ENCODE measurements at regions not wholly inside any gene's neighbourhood (a gene's known extent, or its start where the extent isn't known, plus 50 kb on each side); places are given as distances from the start of the nearest gene placed in this dataset.

DNA sequence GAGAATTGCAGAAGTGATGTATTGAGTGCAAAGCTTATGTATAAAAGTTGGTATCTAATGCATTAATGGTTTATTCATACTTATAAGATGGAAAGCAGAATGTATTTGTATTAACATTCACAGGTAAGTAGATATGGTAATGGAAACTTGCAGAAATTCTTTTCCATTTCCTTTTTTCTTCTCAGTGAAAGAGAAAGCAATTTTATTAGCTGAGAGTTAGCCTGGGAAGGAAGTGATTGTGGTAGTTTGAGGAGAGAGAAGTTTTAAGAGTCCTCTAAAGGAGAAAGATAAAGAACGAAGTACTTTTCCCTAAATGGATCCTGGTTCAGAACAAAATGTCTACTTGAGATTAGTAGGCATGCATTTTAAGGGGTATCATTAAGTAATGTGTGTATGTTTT lies 60.1 kb upstream of the OSTN start:
- Histone ChIP-seq H3K4me3 (IDR thresholded peaks at IDR 0.05; ENCODE audit: insufficient read depth, low read depth, low read length) (no peak overlapping the region), H3K9ac (no peak overlapping the region), H3K27me3 (ENCODE audit: insufficient read depth, low read depth) (no peaks in the 10 kb centered on the region), H3K79me2 (ENCODE audit: insufficient read depth, low read depth) (no peaks in the 10 kb centered on the region), H4K20me1 (ENCODE audit: insufficient read depth) (no peaks in the 10 kb centered on the region), H3K36me3 (ENCODE audit: insufficient read depth) (no peaks in the 10 kb centered on the region), H3K4me1 (ENCODE audit: low read depth, poor library complexity, severe bottlenecking) (peaks cover 8% of the 10 kb centered on the region), H3K27ac (no peak overlapping the region), H2AFZ (ENCODE audit: low read depth) (no peak overlapping the region), H3K4me2 (no peak overlapping the region)
- TF ChIP-seq, protein P1, sequence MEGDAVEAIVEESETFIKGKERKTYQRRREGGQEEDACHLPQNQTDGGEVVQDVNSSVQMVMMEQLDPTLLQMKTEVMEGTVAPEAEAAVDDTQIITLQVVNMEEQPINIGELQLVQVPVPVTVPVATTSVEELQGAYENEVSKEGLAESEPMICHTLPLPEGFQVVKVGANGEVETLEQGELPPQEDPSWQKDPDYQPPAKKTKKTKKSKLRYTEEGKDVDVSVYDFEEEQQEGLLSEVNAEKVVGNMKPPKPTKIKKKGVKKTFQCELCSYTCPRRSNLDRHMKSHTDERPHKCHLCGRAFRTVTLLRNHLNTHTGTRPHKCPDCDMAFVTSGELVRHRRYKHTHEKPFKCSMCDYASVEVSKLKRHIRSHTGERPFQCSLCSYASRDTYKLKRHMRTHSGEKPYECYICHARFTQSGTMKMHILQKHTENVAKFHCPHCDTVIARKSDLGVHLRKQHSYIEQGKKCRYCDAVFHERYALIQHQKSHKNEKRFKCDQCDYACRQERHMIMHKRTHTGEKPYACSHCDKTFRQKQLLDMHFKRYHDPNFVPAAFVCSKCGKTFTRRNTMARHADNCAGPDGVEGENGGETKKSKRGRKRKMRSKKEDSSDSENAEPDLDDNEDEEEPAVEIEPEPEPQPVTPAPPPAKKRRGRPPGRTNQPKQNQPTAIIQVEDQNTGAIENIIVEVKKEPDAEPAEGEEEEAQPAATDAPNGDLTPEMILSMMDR (conservative IDR thresholded peaks at IDR 0.05; ENCODE audit: low read depth, low read length): no peak

DNA sequence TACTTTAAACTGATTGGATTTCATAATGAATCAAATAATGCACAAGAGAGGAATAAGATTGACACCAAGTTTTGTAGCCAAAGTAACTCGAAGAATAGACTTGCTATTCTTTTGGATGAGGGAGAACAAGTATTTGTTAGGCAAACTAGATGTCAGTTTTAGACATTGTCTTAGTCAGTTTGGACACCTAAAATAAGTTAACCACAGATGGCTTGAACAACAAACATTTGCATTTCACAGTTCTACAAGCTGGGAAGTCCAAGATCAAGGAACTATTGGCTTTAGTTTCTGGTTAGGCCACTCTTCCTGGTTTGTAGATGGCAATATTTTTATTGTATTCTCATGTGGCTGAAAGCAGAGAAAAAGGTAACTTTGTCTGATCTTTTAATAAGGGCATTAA lies 61.3 kb upstream of the OSTN start:
- TF ChIP-seq, protein P1 (conservative IDR thresholded peaks at IDR 0.05; ENCODE audit: low read depth, low read length): no peak
- no peaks in the 10 kb centered on the region for H3K79me2 ChIP-seq (ENCODE audit: insufficient read depth, low read depth)
- H3K27me3 ChIP-seq (ENCODE audit: insufficient read depth, low read depth): no peaks in the 10 kb centered on the region
- H4K20me1 ChIP-seq (ENCODE audit: insufficient read depth): no peaks in the 10 kb centered on the region
- no peak overlapping the region for H3K9ac ChIP-seq
- no peak overlapping the region for H3K27ac ChIP-seq
- no peak overlapping the region for H3K4me3 ChIP-seq (IDR thresholded peaks at IDR 0.05; ENCODE audit: insufficient read depth, low read depth, low read length)
- H3K36me3 ChIP-seq (ENCODE audit: insufficient read depth): no peaks in the 10 kb centered on the region
- no peak overlapping the region for H3K4me2 ChIP-seq
- peaks cover 8% of the 10 kb centered on the region for H3K4me1 ChIP-seq (ENCODE audit: low read depth, poor library complexity, severe bottlenecking)
- H2AFZ ChIP-seq (ENCODE audit: low read depth): no peak overlapping the region

DNA sequence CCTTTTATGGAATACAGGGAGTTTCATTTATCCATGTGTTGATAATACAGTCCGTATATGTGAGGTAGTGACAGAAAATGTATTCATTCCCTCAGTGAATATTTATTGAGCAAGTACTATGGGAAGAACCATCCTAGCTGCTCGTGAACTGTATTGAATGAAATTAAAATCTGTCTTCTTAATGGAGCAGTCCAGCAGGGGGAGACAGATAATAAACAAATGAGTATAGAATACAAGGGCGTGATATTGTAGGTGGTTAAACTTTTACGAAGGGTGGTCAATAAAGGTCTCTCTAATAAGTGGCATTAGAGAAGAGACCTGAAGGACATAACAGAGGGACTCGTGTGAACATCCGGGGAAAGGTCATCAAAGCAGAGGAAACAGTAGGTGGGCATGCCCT lies 62.7 kb upstream of the OSTN start:
- Histone ChIP-seq H3K36me3 (ENCODE audit: insufficient read depth) (no peaks in the 10 kb centered on the region), H2AFZ (ENCODE audit: low read depth) (no peak overlapping the region), H3K27me3 (ENCODE audit: insufficient read depth, low read depth) (no peaks in the 10 kb centered on the region), H3K9ac (no peak overlapping the region), H3K4me3 (IDR thresholded peaks at IDR 0.05; ENCODE audit: insufficient read depth, low read depth, low read length) (no peak overlapping the region), H4K20me1 (ENCODE audit: insufficient read depth) (no peaks in the 10 kb centered on the region), H3K4me1 (ENCODE audit: low read depth, poor library complexity, severe bottlenecking) (peaks cover 8% of the 10 kb centered on the region), H3K27ac (no peak overlapping the region), H3K4me2 (no peak overlapping the region), H3K79me2 (ENCODE audit: insufficient read depth, low read depth) (no peaks in the 10 kb centered on the region)
- TF ChIP-seq, protein P1 (conservative IDR thresholded peaks at IDR 0.05; ENCODE audit: low read depth, low read length): peak; percentile 45; the same call in 1 of the 2 replicates

DNA sequence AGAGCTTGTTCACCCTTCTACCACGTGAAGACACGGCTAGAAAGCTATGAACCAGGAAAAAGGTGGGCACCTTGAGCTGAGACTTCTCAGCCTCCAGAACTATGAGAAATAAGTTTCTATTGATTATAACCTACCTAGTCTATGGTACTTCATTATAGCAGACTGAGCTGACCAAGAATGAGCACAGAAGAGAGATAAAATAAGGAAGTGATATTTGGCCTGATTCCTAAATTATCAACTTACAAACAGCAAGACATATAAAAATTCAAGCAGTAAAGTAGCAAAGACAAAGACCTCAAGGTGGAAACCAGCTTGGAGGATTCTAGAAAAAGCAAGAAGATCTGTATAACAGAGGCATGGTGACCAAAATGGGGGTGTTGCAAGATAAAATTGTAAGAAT lies 63.9 kb upstream of the OSTN start:
- peaks cover 8% of the 10 kb centered on the region for H3K4me1 ChIP-seq (ENCODE audit: low read depth, poor library complexity, severe bottlenecking)
- no peaks in the 10 kb centered on the region for H3K36me3 ChIP-seq (ENCODE audit: insufficient read depth)
- H4K20me1 ChIP-seq (ENCODE audit: insufficient read depth): no peaks in the 10 kb centered on the region
- H3K79me2 ChIP-seq (ENCODE audit: insufficient read depth, low read depth): no peaks in the 10 kb centered on the region
- H3K27me3 ChIP-seq (ENCODE audit: insufficient read depth, low read depth): no peaks in the 10 kb centered on the region
- H2AFZ ChIP-seq (ENCODE audit: low read depth): no peak overlapping the region
- H3K4me3 ChIP-seq (IDR thresholded peaks at IDR 0.05; ENCODE audit: insufficient read depth, low read depth, low read length): no peak overlapping the region
- no peak overlapping the region for H3K4me2 ChIP-seq
- H3K27ac ChIP-seq: no peak overlapping the region
- H3K9ac ChIP-seq: no peak overlapping the region
- TF ChIP-seq, protein P1 (conservative IDR thresholded peaks at IDR 0.05; ENCODE audit: low read depth, low read length): no peak
